GM19240 (cell line): ENCODE measurements at regions not wholly inside any gene's neighbourhood (a gene's known extent, or its start where the extent isn't known, plus 50 kb on each side); places are given as distances from the start of the nearest gene placed in this dataset.
A peak's percentile ranks its signal among the peaks of the same experiment; 100 is the strongest.

Experiments
- DNase-seq: peaks from one replicate; pipeline ENCODE4 v3.0.0; 2011; ENCODE audit warnings: low spot score; ENCODE audit not compliant: insufficient read length

- DNase-seq: no peak
These were observed 61.0 kb downstream of the GTPBP8 start for GRCh38 chr3:113051787-113052186.

- no peak for DNase-seq
These were observed 62.4 kb downstream of the GTPBP8 start for GRCh38 chr3:113053169-113053568.

- DNase-seq: no peak
These were observed 63.8 kb downstream of the GTPBP8 start for GRCh38 chr3:113054552-113054951.

DNA sequence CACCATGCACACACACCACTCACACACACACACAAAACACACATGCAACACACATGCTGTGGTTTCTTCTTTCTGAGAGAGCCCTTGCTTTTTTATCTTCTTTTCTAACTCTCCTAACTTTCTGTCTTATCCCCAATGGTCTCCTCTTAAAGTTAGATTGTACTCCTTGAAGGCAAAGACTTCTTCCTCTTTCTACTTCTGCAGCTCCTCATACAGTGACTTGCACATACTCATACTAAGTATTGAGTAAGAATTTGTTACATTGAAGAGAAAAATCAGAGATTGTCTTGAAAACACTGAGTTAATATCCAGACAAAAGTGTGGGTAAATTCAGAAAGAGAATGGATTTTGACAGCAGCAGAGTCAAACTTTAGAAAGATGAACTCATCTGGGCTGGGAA lies 64.4 kb downstream of the GTPBP8 start:
- DNase-seq: no peak

DNA sequence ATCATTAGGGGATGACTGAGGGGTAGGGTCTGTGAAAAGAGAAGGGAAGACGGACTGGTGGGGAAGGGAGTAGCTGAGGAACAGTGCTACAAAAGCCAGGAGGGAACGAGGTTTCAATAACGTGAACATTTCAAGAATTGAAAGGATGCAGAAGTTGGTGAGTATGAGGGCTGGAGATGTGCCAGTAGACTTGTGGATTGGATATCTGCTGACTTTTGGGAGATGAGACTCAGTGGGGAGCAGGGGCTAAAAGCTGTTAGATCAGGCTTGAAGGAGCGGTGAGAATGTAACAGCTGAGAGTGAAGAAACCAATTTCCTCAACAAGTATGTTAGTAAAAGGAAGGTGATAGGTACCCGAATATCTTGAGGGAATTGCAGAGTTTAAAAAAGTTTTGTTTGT lies 65.2 kb downstream of the GTPBP8 start:
- no peak for DNase-seq

- no peak for DNase-seq
These were observed 66.3 kb downstream of the GTPBP8 start for GRCh38 chr3:113057117-113057516.

GRCh38 chr3:113058188-113058587 lies 67.4 kb downstream of the GTPBP8 start:
- DNase-seq: no peak

GRCh38 chr3:113062705-113063104 lies 71.9 kb downstream of the GTPBP8 start:
- no peak for DNase-seq

DNA sequence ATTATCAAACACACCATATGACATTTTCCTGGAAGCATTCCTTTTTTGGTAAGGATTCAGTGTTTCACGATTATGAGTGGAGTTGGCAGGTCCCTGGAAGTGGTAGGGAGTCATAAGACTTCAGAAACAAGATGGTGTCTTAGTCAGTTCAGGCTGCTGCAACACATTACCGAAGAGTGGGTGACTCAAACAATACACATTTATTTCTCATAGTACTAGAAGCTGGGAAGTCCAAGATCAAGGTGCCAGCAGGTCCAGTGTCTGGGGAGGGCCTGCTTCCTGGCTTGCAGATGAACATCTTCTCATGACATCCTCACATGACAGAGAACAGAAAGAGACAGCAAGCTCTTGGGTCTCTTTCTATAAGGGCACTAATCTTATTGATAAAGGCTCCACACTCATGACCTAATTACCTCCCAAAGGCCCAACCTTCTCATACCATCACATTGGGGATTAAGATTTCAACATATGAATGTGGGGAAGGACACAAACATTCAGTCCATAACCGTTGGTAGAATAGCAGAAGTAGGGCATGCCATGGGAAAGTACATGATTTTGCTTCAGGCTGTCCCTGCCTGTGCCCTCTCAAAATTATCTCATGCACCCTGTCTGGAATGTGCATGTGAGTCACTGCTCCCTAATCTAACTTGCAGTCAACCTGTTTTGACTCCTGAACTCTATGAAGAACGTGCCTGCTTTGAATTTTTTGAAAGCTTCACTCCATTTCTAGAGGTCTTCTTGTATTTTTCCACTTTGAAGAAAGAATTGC lies 72.5 kb downstream of the GTPBP8 start:
- DNase-seq: no peak

DNA sequence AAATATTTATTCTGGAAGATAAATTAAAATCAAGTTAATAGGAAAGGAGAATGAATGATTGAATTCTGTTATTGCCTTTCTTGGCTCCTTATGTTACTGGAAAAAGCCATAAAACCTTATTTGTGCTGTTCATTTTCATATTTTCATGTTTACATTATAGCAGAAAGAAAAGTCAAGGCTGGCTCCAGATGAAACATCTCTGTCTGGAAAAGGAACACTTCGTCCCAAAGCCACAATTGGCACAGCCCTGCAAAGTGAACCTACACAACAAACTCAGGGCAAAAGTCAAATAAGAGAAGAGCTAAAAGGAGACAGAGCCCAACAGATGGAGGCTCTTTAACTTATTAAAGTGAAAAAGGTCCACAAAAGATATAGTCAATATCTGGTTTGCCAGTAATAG lies 73.4 kb downstream of the GTPBP8 start:
- no peak for DNase-seq

- DNase-seq: no peak
These were observed 74.6 kb downstream of the GTPBP8 start for GRCh38 chr3:113065336-113065735.

DNA sequence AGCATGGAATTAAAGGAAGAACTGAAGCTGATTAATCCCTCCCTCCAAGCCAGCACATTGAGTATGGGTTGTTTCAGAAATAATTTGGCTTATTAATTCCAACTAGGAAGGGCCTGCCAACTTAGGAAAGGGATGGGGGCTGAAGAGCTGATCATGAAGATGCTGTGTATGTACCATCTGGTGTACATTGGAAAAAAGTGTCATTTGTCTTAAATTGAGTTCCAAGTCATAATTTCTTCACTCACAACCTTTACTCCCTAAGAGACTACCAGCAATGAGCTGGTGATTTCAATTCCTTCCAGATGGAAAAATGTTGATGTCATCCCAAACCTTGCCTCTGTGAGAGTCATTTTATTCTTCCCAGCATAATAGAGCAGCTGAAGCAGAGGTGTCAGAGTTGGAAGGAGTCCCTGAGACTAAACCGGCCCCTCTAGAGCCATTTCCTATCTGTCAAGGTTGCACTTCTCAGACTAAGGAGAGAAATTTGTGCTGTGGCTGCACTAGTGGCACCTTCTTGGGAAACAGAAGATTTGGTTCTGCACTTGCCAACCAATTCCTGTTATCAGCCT lies 79.4 kb downstream of the GTPBP8 start:
- DNase-seq: no peak

GRCh38 chr3:113070681-113071113 lies 79.9 kb downstream of the GTPBP8 start:
- DNase-seq: peak; percentile 18

DNA sequence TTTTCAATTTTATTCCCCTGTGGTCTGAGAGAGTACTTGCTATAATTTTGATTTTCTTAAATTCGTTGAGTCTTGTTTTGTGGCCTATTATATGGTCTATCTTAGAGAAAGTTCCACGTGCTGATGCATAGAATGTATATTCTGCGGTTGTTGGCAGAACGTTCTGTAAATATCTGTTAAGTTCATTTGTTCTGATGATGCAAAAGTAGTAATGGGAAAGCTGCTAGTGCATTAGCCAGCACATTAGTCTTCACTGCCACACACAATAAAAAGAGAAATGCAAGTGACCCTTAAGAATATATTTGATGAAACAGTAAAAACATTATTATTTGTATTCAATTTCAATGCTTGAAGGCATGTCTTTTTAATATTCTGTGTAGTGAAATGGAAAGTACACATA lies 84.8 kb downstream of the GTPBP8 start:
- DNase-seq: no peak

DNA sequence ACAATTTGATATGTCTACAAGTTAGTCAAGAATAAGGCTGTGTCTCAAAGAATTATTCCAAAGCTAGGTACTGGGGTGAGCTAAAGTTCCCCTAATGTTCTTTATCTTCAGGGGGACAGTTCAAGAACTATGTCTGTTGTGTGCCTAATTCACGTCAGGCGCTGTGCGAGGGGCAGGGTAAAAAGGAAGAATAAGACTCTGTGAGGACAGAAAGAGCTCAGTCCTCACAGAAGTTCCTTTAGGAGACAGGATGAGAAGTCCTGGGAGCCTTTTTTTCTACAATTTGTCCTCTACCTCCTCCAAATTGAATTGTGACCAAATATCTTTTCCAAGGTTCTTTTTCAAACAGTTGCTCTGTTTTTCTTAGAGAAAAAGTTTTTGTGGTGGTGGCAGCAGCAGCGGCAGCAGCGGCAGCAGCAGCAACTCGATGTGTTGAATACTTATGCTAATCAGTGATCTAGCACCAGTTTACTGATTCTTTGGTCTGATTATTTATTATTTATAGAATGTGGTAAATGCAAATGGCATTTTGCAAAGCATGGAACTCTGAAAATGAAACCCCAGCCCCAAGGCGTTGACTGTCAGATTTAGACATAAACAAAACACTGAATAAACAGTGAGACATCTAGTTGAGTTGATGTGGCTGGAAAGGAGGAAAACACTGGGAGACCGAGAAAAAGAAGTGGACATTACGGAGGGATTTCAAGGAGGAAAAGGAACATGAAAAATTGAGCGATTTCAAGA lies 88.6 kb downstream of the GTPBP8 start:
- peak; percentile 36 for DNase-seq

DNA sequence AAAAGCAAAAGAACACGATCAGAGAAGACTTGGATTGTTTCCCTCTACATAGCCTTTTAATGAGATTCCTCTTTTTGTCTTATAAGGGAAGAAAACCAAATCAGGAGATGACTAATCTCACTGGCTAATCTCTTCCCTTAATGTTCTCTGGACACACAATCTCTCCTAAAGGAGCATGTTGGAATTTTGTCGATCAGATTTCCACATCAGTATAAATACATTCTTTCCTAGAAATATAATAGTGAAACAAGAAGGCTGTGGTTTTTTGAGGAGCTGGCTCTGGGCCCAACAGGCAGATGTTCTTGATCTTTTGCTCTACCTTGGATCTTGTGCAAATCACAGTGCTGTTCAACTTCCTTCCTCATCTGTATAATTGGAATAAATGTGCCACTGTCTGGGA lies 94.0 kb downstream of the GTPBP8 start:
- DNase-seq: no peak

- DNase-seq: no peak
These were observed 96.0 kb downstream of the GTPBP8 start for GRCh38 chr3:113086560-113087461.

- no peak for DNase-seq
These were observed 97.8 kb downstream of the GTPBP8 start for GRCh38 chr3:113088616-113089015.

- no peak for DNase-seq
These were observed 100.6 kb downstream of the GTPBP8 start for GRCh38 chr3:113091417-113091816.

GRCh38 chr3:113092746-113093145 lies 102.0 kb downstream of the GTPBP8 start:
- DNase-seq: no peak
